Omental fat pad (tissue), 3 donors: ENCODE measurements at regions not wholly inside any gene's neighbourhood (a gene's known extent, or its start where the extent isn't known, plus 50 kb on each side); places are given as distances from the start of the nearest gene placed in this dataset.
"Not testable (repeated sequence)": the region's sequence is repeated elsewhere in the genome, so short reads cannot be mapped to it uniquely, and the experiment has no call there.

Source experiments
- ATAC-seq: fragments of 150-250 bp; one replicate; pipeline ENCODE4 v1.9.1; 2016; ENCODE audit warnings: mild to moderate bottlenecking, moderate library complexity; ENCODE audit not compliant: low FRiP score
- DNase-seq: peaks from one replicate; pipeline ENCODE4 v3.0.0-alpha.2; 2019; ENCODE audit warnings: low spot score
- TF ChIP-seq, protein P1 (sequence below), 3 donors: fragments of 450-650 bp; IDR thresholded peaks; one replicate each; pipeline ENCODE4 v1.5.1; 2016 to 2017; ENCODE audit warnings: antibody characterized with exemption in 3 of 3, mild to moderate bottlenecking in 3 of 3, moderate library complexity in 2 of 3

DNA sequence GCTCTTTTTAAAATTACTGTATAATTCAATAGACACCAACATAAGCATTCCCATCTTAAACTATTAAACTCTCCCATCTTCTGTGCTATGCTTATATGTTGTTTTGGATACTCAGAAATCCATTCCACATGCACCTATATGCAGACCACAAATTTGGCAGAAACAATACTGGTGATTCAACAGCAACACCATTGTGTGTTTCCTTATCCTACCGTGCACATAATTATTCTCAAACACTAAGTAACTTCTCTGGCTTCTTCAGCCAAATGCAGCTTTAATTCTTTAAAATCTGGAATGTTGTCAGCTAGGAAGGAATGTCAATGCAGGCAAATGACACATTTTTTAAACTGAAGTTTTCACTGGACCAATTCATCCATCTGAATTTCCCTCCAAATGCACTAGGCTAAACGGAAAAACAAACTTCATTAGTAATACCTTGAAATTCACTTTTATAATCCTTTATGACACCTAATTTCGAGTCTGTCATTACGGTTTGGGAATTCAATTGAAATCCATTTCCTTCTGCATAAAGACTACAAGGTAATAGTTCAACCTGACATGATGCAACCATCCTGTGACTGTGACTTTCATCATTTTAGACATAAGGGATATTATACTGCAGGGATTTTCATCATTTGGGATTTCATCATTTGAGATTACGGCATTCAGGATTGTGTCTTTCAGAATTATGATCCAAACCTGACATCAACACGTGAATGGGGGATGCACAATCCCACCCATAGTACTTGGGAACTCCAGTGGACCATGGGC is 308.5 kb downstream of the LTN1 start:
- DNase-seq, result no peak
- TF ChIP-seq, protein P1, sequence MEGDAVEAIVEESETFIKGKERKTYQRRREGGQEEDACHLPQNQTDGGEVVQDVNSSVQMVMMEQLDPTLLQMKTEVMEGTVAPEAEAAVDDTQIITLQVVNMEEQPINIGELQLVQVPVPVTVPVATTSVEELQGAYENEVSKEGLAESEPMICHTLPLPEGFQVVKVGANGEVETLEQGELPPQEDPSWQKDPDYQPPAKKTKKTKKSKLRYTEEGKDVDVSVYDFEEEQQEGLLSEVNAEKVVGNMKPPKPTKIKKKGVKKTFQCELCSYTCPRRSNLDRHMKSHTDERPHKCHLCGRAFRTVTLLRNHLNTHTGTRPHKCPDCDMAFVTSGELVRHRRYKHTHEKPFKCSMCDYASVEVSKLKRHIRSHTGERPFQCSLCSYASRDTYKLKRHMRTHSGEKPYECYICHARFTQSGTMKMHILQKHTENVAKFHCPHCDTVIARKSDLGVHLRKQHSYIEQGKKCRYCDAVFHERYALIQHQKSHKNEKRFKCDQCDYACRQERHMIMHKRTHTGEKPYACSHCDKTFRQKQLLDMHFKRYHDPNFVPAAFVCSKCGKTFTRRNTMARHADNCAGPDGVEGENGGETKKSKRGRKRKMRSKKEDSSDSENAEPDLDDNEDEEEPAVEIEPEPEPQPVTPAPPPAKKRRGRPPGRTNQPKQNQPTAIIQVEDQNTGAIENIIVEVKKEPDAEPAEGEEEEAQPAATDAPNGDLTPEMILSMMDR (IDR thresholded peaks at IDR 0.05), result no peak
- no peak for ATAC-seq

DNA sequence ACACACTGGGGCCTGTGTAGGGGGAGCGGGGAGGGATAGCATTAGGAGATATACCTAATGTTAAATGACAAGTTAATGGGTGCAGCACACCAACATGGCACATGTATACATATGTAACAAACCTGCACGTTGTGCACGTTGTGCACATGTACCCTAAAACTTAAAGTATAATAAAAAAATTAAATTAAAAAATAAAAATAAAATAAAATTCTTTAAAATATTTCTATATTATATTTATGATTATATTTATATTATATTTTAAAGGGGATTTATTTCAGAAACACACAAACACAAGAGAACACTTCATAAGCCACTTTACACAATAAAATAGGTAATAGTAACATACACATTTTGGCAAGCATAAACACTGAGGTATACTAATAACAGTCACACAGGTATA is 309.8 kb downstream of the LTN1 start:
- not testable (repeated sequence) for DNase-seq, ATAC-seq

DNA sequence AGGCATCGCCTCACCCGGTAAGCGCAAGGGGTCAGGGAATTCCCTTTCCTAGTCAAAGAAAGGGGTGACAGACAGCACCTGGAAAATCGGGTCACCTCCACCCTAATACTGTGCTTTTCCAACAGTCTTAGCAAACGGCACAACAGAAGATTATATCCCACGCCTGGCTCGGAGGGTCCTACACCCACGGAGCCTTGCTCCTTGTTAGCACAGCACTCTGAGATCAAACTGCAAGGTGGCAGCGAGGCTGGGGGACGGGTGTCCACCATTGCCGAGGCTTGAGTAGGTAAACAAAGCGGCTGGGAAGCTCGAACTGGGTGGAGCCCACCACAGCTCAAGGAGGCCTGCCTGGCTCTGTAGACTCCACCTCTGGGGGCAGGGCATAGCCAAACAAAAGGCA is 315.6 kb downstream of the LTN1 start:
- not testable (repeated sequence) for ATAC-seq, DNase-seq

DNA sequence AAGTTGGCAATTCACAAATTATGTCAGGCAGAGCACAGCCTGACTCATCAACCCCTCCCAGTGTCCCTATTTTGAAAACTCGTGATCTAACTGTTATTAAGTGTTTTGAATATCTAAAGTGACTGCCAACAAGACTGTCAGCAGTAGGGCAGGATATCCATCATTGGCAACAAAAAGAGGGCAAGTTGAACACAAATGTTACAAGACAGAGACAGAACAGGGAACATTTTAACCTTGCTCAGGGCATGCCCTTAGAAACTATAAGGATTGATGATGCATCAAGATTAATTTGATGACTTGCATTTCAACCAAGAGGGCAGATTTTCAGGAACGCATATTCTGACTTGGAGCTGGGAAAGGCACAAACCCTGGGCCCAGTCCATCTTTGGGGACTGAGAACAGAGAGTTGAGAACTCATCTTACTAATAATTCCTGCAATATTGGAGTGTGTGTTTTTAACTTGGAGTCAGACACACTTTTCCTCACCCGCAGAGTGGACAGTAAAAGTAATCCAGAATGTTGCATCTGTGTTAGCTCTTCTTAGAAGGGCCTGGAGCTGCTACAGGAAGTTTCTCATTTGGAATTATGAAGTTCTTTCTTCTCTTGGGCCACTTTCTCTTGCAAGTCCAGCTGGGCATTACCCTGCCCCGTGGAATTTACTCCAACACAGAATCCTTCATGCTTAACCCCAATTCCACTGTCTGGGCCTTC is 317.2 kb downstream of the LTN1 start:
- no peak for ATAC-seq
- TF ChIP-seq, protein P1 (IDR thresholded peaks at IDR 0.05), result no peak
- DNase-seq, result no peak

DNA sequence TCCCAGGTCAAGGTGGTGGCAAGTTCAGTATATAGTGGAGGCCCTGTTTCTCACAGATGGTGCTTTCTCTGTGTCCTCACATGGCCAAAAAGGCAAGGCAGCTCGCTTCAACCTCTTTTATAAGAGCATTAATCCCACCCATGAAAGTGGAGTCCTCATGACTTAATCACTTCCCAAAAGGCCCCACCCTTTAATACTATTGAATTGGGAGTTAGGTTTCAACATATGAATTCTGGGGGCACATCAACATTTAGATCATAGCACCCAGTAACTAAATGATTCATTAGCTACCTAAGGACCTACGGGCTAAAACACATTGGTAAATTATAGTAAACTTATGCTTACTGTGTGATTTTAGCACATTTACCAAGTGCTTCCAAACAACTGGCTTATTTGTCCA is 317.9 kb downstream of the LTN1 start:
- ATAC-seq, result no peak
- TF ChIP-seq, protein P1 (IDR thresholded peaks at IDR 0.05), result no peak
- no peak for DNase-seq

DNA sequence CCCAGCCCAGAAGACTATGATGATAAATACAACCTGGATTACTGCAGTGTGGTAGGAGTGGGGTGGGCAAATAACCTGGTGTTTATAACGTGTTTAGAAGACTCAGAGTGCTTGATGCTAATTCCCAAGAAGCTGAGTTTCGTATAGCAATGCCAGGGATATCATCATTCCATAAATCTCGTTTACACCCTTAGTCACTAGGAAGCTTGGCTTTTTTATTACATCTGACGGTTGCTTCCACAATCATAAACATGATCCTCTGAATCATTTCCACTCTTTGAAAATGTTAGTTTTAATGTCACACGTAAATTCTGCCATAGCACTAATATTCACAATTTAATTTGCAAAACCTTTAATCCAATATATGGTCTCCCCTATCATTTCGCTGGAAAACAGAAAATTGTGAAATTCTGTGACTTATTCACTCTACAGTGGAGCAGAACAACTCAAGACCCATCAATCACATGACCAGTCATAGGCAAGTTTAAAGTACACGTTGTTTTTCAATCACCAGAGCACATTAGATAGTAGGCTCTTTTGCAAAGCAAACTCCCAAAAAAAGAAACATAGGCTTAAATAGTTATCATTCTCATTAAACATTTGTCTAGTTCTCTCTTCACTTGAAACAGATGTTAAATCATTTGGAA is 321.0 kb downstream of the LTN1 start:
- DNase-seq (no peak), ATAC-seq (no peak)
- TF ChIP-seq, protein P1 (IDR thresholded peaks at IDR 0.05), result no peak

DNA sequence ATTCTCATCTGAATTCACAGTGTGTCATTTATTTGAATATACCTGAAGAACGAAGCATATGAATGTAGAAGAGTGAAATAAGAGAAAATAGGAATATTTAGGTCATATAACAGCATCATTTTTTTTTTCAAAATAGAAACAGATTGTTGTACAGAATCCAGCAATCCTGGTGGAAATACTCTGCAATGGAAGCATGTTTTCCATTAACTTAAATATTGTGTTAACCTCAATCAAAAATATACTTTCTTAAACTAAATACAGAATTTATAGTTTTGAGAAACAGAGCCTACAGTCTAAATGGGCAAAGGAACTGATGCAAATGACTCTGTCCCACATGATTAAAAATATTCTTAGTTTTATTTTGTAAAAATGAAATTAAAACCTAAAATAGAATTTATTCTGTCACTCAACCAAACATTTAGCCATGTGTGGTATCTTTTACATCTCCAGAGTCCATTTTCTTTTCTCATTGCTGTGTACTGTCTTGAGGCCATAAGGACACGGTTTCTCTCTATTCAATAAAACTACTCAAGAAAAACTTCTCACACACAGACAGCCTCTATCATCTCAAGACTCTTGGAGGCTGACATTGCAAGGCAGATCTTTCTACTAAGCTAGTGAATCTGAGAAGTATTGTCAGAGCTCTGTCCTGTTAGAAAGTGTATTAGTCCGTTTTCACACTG is 322.6 kb downstream of the LTN1 start:
- TF ChIP-seq, protein P1 (IDR thresholded peaks at IDR 0.05), result no peak
- ATAC-seq, result no peak
- no peak for DNase-seq
